ENCODE measurements at regions not wholly inside any gene's neighbourhood (a gene's known extent, or its start where the extent isn't known, plus 50 kb on each side); places are given as distances from the start of the nearest gene placed in this dataset.

GRCh38 chr2:17373041-17373440 lies 145.2 kb downstream of the RAD51AP2 start:
- no peak for TF ChIP-seq CTCF (IDR thresholded peaks at IDR 0.05; ENCODE audit: low read depth, low read length)
- TF ChIP-seq EZH2phosphoT487 (IDR thresholded peaks at IDR 0.05; ENCODE audit: low read depth): no peak
